NCI-H2029 (cell line): ENCODE measurements at regions not wholly inside any gene's neighbourhood (a gene's known extent, or its start where the extent isn't known, plus 50 kb on each side); places are given as distances from the start of the nearest gene placed in this dataset.
A peak's percentile ranks its signal among the peaks of the same experiment; 100 is the strongest.

Experiments
- DNase-seq: peaks from one replicate; lab custom pipeline; 2025; lab: John Stamatoyannopoulos, UW

- DNase-seq: no peak
Observed at GRCh38 chr20:63070771-63071540, 64.2 kb upstream of the BHLHE23 start.

GRCh38 chr20:63070301-63070625, 63.5 kb upstream of the BHLHE23 start:
- no peak for DNase-seq

- no peak for DNase-seq
Observed at GRCh38 chr20:63068711-63069367, 62.1 kb upstream of the BHLHE23 start.

- no peak for DNase-seq
Observed at GRCh38 chr20:63067721-63068560, 61.2 kb upstream of the BHLHE23 start.

- DNase-seq: no peak
Observed at GRCh38 chr20:63067266-63067635, 60.5 kb upstream of the BHLHE23 start.

GRCh38 chr20:63066506-63067265, 59.9 kb upstream of the BHLHE23 start:
- DNase-seq: no peak

GRCh38 chr20:63065911-63066310, 59.1 kb upstream of the BHLHE23 start:
- DNase-seq: no peak

GRCh38 chr20:63064745-63065711, 58.3 kb upstream of the BHLHE23 start:
- DNase-seq: no peak

- peak; percentile 23 for DNase-seq
Observed at GRCh38 chr20:63064310-63064709, 57.5 kb upstream of the BHLHE23 start.

GRCh38 chr20:63062188-63063140, 55.7 kb upstream of the BHLHE23 start:
- no peak for DNase-seq

GRCh38 chr20:63061771-63062100, 55.0 kb upstream of the BHLHE23 start:
- no peak for DNase-seq

- no peak for DNase-seq
Observed at GRCh38 chr20:63061051-63061770, 54.4 kb upstream of the BHLHE23 start.

- no peak for DNase-seq
Observed at GRCh38 chr20:63060057-63060991, 53.6 kb upstream of the BHLHE23 start.

GRCh38 chr20:63059684-63060056, 52.9 kb upstream of the BHLHE23 start:
- DNase-seq: no peak

GRCh38 chr20:63058696-63059335, 52.1 kb upstream of the BHLHE23 start:
- no peak for DNase-seq

GRCh38 chr20:63057171-63058117, 50.7 kb upstream of the BHLHE23 start:
- no peak for DNase-seq
